Heart left ventricle (tissue), 16 donors: ENCODE measurements at regions not wholly inside any gene's neighbourhood (a gene's known extent, or its start where the extent isn't known, plus 50 kb on each side); places are given as distances from the start of the nearest gene placed in this dataset.

Experiments used
- ATAC-seq, 4 donors: fragments of 200-7000 bp; cut with Tn5 transposase; one replicate each; pipeline ENCODE4 v1.9.1; 2020 to 2022; ENCODE audit warnings: moderate library complexity in 4 of 4, mild to moderate bottlenecking in 3 of 4, moderate number of reproducible peaks in 1 of 4
- DNase-seq, 5 donors: peaks; one replicate each; pipeline ENCODE4 v3.0.0-alpha.2; 2020
- H3K27ac ChIP-seq, 12 donors: fragments of 200-600 bp; sonication (generic) in 4 of 12; one replicate each; pipeline versions ENCODE4 v1.5.0 to v1.8.0; 2016 to 2022; ENCODE audit warnings: mild to moderate bottlenecking in 2 of 12
- H3K27me3 ChIP-seq, 9 donors: fragments of 200-600 bp; sonication (generic) in 2 of 9; one replicate each; pipeline versions ENCODE4 v1.5.1 to v1.8.0; 2016 to 2022; ENCODE audit warnings: mild to moderate bottlenecking in 3 of 9
- H3K36me3 ChIP-seq, 9 donors: fragments of 200-600 bp; sonication (generic) in 2 of 9; one replicate each; pipeline versions ENCODE4 v1.5.0 to v1.8.0; 2018 to 2022; ENCODE audit warnings: mild to moderate bottlenecking in 2 of 9
- H3K4me1 ChIP-seq, 12 donors: fragments of 200-600 bp; sonication (generic) in 4 of 12; one replicate each; pipeline versions ENCODE4 v1.5.0 to v1.8.0; 2016 to 2022; ENCODE audit warnings: mild to moderate bottlenecking in 3 of 12
- H3K4me3 ChIP-seq, 12 donors: fragments of 200-600 bp; sonication (generic) in 4 of 12; one replicate each; pipeline versions ENCODE4 v1.5.0 to v1.8.0; 2017 to 2022; ENCODE audit warnings: mild to moderate bottlenecking in 9 of 12, moderate library complexity in 4 of 12
- H3K9me3 ChIP-seq, 12 donors: fragments of 200-600 bp; sonication (generic) in 4 of 12; one replicate each; pipeline versions ENCODE4 v1.5.0 to v1.8.0; 2016 to 2022; ENCODE audit warnings: mild to moderate bottlenecking in 1 of 12
- POLR2A ChIP-seq, 2 donors: fragments of 450-650 bp; IDR thresholded peaks; one replicate each; pipeline ENCODE4 v1.6.1; 2017; ENCODE audit warnings: antibody characterized with exemption in 2 of 2, mild to moderate bottlenecking in 2 of 2, moderate library complexity in 2 of 2
- WGBS, 4 donors: extraction: QIAGEN DNeasy Blood & Tissue Kit in 2 of 4; methylation state at CpG; one replicate each; pipeline versions ENCODE4 v1.1.5 to v1.1.7; 2013 to 2018; 5-methylcytosine and 5-hydroxymethylcytosine counted together
- intact Hi-C, 10 donors: fragments of 100-400 bp; cut with DNase I; formaldehyde crosslinking; loops; one replicate each; pipeline versions ENCODE4 v1.11.1 to v1.14.2; 2022
- TF ChIP-seq, protein P1 (sequence below), 12 donors: fragments of 200-600 bp; sonication (generic) in 4 of 12; IDR thresholded peaks; one replicate each; pipeline versions ENCODE4 v1.5.0 to v1.8.0; 2018 to 2022; ENCODE audit warnings: antibody characterized with exemption in 12 of 12, mild to moderate bottlenecking in 5 of 12
- donor health status: ischemic (EF 13 %, LVEDD 7.1; RV severe dilation, severe dysfunction).
- donor health status: healthy with polysubstance abuse.
- donor health status: DM: no; HTN: yes; CAD: no.
- donor health status: DM: no; HTN: no; CAD: no.
- donor health status: ischemic (EF 25% LVEDD 6.9; RV normal size, moderate dysfunction).
- donor health status: ischemic (EF 25% LVEDD 5.7; RV mildly dilated, moderate dysfunction).
- donor health status: healthy.
- donor health status: DM: yes; HTN: yes; CAD: no.
- donor health status: ischemic (EF 35%, LVEDD 5.7; RV mildly dilated, moderate dysfunction).
- donor health status: nonischemic (EF 11% LVEDD 7.7; RV severe dilation, severe dysfunction).
- donor health status: DM: yes; HTN: yes; CAD: no.
- donor health status: PGD.
- donor health status: ischemic (EF 29% LVEDD 5.4; RV normal size, mild dysfunction).
- donor health status: nonischemic (EF 23%, LVEDD 6.1; RV moderate dilation, normal function).

DNA sequence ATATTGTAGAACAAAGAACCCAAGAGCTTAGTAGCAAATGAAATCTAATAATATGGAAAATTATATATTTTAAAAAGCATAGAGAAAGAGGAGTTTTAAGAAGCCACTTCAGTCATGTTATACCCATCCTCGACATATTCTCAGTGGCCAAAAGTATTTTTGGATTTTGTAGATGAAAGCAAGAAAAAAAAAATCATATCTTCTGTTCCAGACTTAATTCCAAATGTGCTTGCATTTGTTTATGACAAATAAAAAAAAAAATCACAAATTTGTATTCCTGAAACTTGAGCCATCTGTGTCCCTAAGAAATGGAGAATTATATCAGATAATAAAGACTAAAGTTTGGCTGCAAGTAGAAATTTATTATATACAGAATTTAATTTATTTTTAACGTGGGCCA is 1482.4 kb upstream of the PABPC4L start:
- Histone ChIP-seq H3K9me3 (peaks cover 0 to 15% (median 0%) of the 10 kb centered on the region in 12 donors), H3K4me3 (no peak overlapping the region), H3K4me1 (no peaks in the 10 kb centered on the region), H3K36me3 (no peaks in the 10 kb centered on the region), H3K27me3 (no peaks in the 10 kb centered on the region), H3K27ac (no peak overlapping the region)
- intact Hi-C loops = no loop called here
- 71 to 76% (median 74%) methylated on average over 2 of the region's 2 CpGs for WGBS, 4 donors
- DNase-seq (no peak), ATAC-seq (no peak)
- no peak for TF ChIP-seq POLR2A (IDR thresholded peaks at IDR 0.05)
- TF ChIP-seq, protein P1, sequence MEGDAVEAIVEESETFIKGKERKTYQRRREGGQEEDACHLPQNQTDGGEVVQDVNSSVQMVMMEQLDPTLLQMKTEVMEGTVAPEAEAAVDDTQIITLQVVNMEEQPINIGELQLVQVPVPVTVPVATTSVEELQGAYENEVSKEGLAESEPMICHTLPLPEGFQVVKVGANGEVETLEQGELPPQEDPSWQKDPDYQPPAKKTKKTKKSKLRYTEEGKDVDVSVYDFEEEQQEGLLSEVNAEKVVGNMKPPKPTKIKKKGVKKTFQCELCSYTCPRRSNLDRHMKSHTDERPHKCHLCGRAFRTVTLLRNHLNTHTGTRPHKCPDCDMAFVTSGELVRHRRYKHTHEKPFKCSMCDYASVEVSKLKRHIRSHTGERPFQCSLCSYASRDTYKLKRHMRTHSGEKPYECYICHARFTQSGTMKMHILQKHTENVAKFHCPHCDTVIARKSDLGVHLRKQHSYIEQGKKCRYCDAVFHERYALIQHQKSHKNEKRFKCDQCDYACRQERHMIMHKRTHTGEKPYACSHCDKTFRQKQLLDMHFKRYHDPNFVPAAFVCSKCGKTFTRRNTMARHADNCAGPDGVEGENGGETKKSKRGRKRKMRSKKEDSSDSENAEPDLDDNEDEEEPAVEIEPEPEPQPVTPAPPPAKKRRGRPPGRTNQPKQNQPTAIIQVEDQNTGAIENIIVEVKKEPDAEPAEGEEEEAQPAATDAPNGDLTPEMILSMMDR (IDR thresholded peaks at IDR 0.05) = no peak

DNA sequence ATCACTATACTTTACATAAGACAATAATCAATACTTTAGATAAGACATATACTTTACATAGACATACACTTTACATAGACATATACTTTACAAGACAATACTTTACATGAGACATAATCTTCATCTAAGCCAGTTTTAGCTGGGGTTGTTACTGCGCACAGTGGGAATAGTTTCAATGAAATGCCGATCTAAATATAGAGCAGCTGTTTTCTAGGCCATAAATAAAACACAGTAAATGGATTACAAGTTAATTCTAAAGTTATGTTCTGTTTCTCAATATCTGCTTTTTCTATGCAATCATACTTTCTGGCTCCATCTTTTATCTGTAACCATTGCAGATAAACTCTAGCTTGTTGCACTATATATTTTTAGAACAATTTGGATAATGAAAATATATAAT is 1470.6 kb upstream of the PABPC4L start:
- ATAC-seq = peak in 2 of 4 donors; percentile 54 to 57
- 41 to 55% (median 43%) methylated on average over 2 of the region's 2 CpGs for WGBS, 4 donors

GRCh38 chr4:135670548-135670947 is 1469.0 kb upstream of the PABPC4L start:
- H3K4me3 ChIP-seq = no peak overlapping the region
- peaks cover 0 to 4% (median 0%) of the 10 kb centered on the region in 12 donors for H3K4me1 ChIP-seq
- no peak for TF ChIP-seq POLR2A (IDR thresholded peaks at IDR 0.05)
- TF ChIP-seq, protein P1 (IDR thresholded peaks at IDR 0.05) = no peak
- no peaks in the 10 kb centered on the region for H3K27me3 ChIP-seq
- DNase-seq (no peak), ATAC-seq (no peak)
- H3K36me3 ChIP-seq = no peaks in the 10 kb centered on the region
- no peak overlapping the region for H3K27ac ChIP-seq
- intact Hi-C loops = no loop called here
- H3K9me3 ChIP-seq = no peaks in the 10 kb centered on the region

More for the DNA sequence above, 1470.6 kb upstream of the PABPC4L start:
- Histone ChIP-seq H3K4me1 (peaks cover 0 to 4% (median 0%) of the 10 kb centered on the region in 12 donors), H3K4me3 (no peak overlapping the region), H3K36me3 (no peaks in the 10 kb centered on the region), H3K9me3 (no peaks in the 10 kb centered on the region), H3K27ac (peak overlapping the region in 1 of 12 donors; percentile 0), H3K27me3 (no peaks in the 10 kb centered on the region)
- intact Hi-C loops = no loop called here
- no peak for DNase-seq
- TF ChIP-seq, protein P1 (IDR thresholded peaks at IDR 0.05) = no peak
- TF ChIP-seq POLR2A (IDR thresholded peaks at IDR 0.05) = no peak
